Spleen (tissue), 11 donors: ENCODE measurements at regions not wholly inside any gene's neighbourhood (a gene's known extent, or its start where the extent isn't known, plus 50 kb on each side); places are given as distances from the start of the nearest gene placed in this dataset.
A peak's percentile ranks its signal among the peaks of the same experiment; 100 is the strongest.

Experiments
- DNase-seq: peaks from one replicate; pipeline ENCODE4 v3.0.0-alpha.2; 2020
- H3K27ac ChIP-seq, 8 donors: fragments of 200-600 bp; sonication (generic) in 7 of 8; 1 replicate in 4 of 8; 2 replicates in 4 of 8; pipeline versions ENCODE4 v1.5.0 to v1.8.0; 2016 to 2021; ENCODE audit warnings: inconsistent platforms in 4 of 8, mild to moderate bottlenecking in 4 of 8, moderate library complexity in 1 of 8
- H3K27me3 ChIP-seq, 7 donors: fragments of 200-600 bp; sonication (generic) in 6 of 7; replicated peaks in 1 of 7; 1 replicate in 4 of 7; 2 replicates in 3 of 7; pipeline versions ENCODE4 v1.5.0 to v1.8.0; 2016 to 2021; ENCODE audit warnings: inconsistent platforms in 3 of 7, mild to moderate bottlenecking in 1 of 7
- H3K36me3 ChIP-seq, 6 donors: fragments of 200-600 bp; sonication (generic) in 5 of 6; 1 replicate in 4 of 6; 2 replicates in 2 of 6; pipeline versions ENCODE4 v1.5.0 to v1.8.0; 2016 to 2021; ENCODE audit warnings: inconsistent platforms in 2 of 6
- H3K4me1 ChIP-seq, 6 donors: fragments of 200-600 bp; sonication (generic) in 5 of 6; 1 replicate in 3 of 6; 2 replicates in 3 of 6; pipeline versions ENCODE4 v1.5.0 to v1.8.0; 2016 to 2021; ENCODE audit warnings: inconsistent platforms in 3 of 6
- H3K4me3 ChIP-seq, 8 donors: fragments of 200-600 bp; sonication (generic) in 7 of 8; 1 replicate in 4 of 8; 2 replicates in 4 of 8; pipeline versions ENCODE4 v1.5.0 to v1.8.0; 2016 to 2021; ENCODE audit warnings: inconsistent platforms in 4 of 8, mild to moderate bottlenecking in 4 of 8, moderate library complexity in 2 of 8
- H3K9me3 ChIP-seq, 8 donors: fragments of 200-600 bp; sonication (generic) in 7 of 8; 1 replicate in 4 of 8; 2 replicates in 4 of 8; pipeline versions ENCODE4 v1.5.0 to v1.8.0; 2016 to 2021; ENCODE audit warnings: inconsistent platforms in 4 of 8
- POLR2A ChIP-seq, 3 donors: fragments of 450-650 bp; IDR thresholded peaks; one replicate each; pipeline ENCODE4 v1.5.1; 2017; ENCODE audit warnings: antibody characterized with exemption in 3 of 3, mild to moderate bottlenecking in 1 of 3
- POLR2AphosphoS5 ChIP-seq, 3 donors: sonication (generic); formaldehyde crosslinking; IDR thresholded peaks; one replicate each; pipeline ENCODE4 v1.5.1; 2017; ENCODE audit warnings: antibody characterized with exemption in 3 of 3
- WGBS, 5 donors: extraction: QIAGEN DNeasy Blood & Tissue Kit in 3 of 5; methylation state at CpG; one replicate each; pipeline versions ENCODE4 v1.1.5 to v1.1.7; 2013 to 2018; 5-methylcytosine and 5-hydroxymethylcytosine counted together
- intact Hi-C: fragments of 100-400 bp; cut with DNase I; formaldehyde crosslinking; loops from one replicate; pipeline ENCODE4 v1.15.0; 2023; ENCODE audit warnings: low total_unique reads
- TF ChIP-seq, protein P1 (sequence below), 11 experiments: fragments of 200-600 bp in 7 of 11; fragments of 450-650 bp in 4 of 11; sonication (generic) in 4 of 11; IDR thresholded peaks in 8 of 11; conservative IDR thresholded peaks in 3 of 11; 1 replicate in 7 of 11; 2 replicates in 4 of 11; pipeline versions ENCODE4 v1.4.0 to v1.8.0; 2016 to 2021; ENCODE audit warnings: antibody characterized with exemption in 11 of 11, inconsistent platforms in 4 of 11, mild to moderate bottlenecking in 1 of 11
- donor health status: healthy with polysubstance abuse.
- donor health status: DM: no; HTN: no; CAD: no; lungs with moderate emphysema.
- donor health status: DM: no; HTN: no; CAD: no.
- donor health status: Bipolar disorder and iron deficiency.
- donor health status: healthy.
- donor health status: DM: no; HTN: no; CAD: no.
- donor health status: DM: yes; HTN: yes; CAD: no.

DNA sequence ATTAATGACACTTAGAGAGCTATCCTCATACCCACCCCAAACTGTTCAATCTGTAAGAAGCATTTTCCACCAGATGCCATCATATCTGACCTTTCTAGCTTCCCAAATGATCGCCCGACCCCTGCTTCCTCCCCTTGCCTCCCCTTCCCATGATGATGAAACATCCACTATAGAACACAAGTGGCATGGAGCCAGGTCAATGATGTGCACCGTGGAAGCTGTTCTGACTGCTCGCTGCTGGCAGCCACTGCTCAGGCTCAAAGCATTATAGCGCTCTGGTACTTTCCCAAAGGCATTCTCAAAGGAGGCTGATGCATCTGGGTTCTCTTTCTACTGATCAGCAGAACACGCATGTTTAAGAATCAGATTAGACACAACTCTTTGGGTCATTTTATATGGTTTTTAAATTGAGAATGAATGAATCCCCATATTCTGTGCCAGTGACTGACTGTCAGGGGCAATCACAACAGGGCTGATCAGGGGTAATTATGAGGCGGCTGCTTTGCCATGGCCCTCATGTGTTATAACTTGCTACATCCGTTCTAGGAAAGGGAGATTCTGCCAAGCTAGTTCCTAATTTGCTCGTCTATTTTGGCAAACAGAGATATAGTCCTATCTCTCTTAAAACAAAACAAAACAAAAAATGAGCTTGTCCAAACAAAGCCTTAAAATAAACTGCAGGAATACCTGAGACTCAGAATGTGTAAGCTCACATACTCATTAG, 343.7 kb downstream of the ENC1 start:
- TF ChIP-seq POLR2AphosphoS5 (IDR thresholded peaks at IDR 0.05) (peak in 1 of 3 donors; percentile 10), POLR2A (IDR thresholded peaks at IDR 0.05) (no peak)
- TF ChIP-seq, protein P1, sequence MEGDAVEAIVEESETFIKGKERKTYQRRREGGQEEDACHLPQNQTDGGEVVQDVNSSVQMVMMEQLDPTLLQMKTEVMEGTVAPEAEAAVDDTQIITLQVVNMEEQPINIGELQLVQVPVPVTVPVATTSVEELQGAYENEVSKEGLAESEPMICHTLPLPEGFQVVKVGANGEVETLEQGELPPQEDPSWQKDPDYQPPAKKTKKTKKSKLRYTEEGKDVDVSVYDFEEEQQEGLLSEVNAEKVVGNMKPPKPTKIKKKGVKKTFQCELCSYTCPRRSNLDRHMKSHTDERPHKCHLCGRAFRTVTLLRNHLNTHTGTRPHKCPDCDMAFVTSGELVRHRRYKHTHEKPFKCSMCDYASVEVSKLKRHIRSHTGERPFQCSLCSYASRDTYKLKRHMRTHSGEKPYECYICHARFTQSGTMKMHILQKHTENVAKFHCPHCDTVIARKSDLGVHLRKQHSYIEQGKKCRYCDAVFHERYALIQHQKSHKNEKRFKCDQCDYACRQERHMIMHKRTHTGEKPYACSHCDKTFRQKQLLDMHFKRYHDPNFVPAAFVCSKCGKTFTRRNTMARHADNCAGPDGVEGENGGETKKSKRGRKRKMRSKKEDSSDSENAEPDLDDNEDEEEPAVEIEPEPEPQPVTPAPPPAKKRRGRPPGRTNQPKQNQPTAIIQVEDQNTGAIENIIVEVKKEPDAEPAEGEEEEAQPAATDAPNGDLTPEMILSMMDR (IDR thresholded peaks at IDR 0.05 in 8 of 11, conservative IDR thresholded peaks at IDR 0.05 in 3 of 11): no peak
- Histone ChIP-seq H3K4me1 (peaks cover 0 to 6% (median 2%) of the 10 kb centered on the region in 6 donors), H3K4me3 (no peak overlapping the region), H3K27ac (peak overlapping the region in 2 of 8 donors; percentile 9 to 24), H3K27me3 (no peaks in the 10 kb centered on the region), H3K36me3 (no peaks in the 10 kb centered on the region), H3K9me3 (no peaks in the 10 kb centered on the region)
- WGBS, 5 donors: 52 to 68% (median 57%) methylated on average over 9 of the region's 9 CpGs
- DNase-seq: no peak
- intact Hi-C loops: no loop called here

DNA sequence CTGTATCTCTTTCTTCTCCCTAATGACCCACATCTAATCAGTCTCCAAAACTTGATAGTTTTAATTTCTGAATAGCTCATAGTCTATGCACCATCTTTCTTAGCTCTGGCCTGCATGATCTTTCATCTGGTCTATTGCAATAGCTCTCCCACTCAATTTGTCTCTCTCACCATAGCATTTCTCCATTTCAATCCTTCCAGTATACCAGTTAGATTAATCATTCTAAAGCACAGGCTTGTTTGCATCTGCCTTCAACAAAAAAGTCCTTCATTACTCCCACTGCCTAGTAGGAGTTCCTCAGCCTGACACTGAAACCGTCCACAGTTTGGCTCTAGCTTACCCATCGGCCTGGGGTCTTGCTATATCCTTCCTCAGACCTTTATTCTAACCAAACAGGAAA, 344.9 kb downstream of the ENC1 start:
- Histone ChIP-seq H3K27me3 (no peaks in the 10 kb centered on the region), H3K9me3 (no peaks in the 10 kb centered on the region), H3K36me3 (no peaks in the 10 kb centered on the region), H3K4me3 (no peak overlapping the region), H3K27ac (no peak overlapping the region), H3K4me1 (peaks cover 0 to 6% (median 2%) of the 10 kb centered on the region in 6 donors)
- no peak for DNase-seq
- intact Hi-C loops: no loop called here
- TF ChIP-seq, protein P1 (IDR thresholded peaks at IDR 0.05 in 8 of 11, conservative IDR thresholded peaks at IDR 0.05 in 3 of 11): no peak
- TF ChIP-seq POLR2AphosphoS5 (IDR thresholded peaks at IDR 0.05) (no peak), POLR2A (IDR thresholded peaks at IDR 0.05) (no peak)
- 67 to 88% (median 77%) methylated on average over 2 of the region's 2 CpGs for WGBS, 5 donors

DNA sequence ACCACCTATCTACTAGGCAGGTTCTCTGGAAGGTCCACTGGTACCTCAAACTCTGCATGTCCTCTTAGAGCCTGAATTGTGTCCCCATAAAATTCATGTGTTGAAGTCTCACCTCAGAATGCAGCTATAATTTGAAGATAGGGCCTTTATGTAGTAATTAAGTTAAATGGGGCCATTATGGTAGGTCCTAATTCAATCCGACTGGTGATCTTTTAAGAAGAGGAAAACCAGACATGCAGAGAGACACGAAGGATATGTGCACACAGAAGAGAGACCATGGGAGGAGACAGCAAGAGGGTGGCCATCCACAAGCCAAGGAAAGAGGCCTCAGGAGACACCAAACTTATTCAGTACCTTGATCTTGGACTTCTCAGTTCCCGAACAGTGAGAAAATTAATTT, 345.4 kb downstream of the ENC1 start:
- no peak overlapping the region for H3K27ac ChIP-seq
- H3K4me3 ChIP-seq: no peak overlapping the region
- intact Hi-C loops: no loop called here
- H3K9me3 ChIP-seq: no peaks in the 10 kb centered on the region
- no peaks in the 10 kb centered on the region for H3K27me3 ChIP-seq
- H3K4me1 ChIP-seq: peaks cover 0 to 6% (median 2%) of the 10 kb centered on the region in 6 donors
- no peak for TF ChIP-seq POLR2A (IDR thresholded peaks at IDR 0.05)
- TF ChIP-seq, protein P1 (IDR thresholded peaks at IDR 0.05 in 8 of 11, conservative IDR thresholded peaks at IDR 0.05 in 3 of 11): no peak
- no peak for TF ChIP-seq POLR2AphosphoS5 (IDR thresholded peaks at IDR 0.05)
- no peak for DNase-seq
- H3K36me3 ChIP-seq: no peaks in the 10 kb centered on the region
- WGBS, 5 donors: 85 to 95% (median 90%) methylated on average over 3 of the region's 3 CpGs

DNA sequence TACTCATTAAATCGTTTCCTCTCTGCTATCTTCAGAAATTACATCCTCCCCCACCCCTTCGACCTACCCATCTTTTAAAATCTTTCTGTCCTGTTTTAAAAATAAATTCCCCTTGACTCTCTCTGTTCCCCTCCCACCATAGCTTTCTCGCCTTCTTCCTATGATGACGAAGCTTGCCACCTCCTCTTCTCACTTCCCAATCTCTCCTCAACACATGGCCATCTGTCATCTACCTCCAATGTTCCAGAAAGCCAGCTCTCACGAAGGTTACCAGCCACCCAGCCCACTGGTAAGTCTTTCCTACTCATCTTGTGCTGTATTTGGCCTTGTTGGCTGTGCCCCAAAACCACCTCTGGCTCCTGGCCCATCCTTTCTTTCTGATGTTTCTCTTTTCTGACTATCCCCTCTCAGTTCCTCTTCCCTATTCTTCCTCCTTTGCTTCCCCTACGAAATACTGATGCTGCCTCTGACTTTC, 346.3 kb downstream of the ENC1 start:
- 20 to 40% (median 22%) methylated on average over 6 of the region's 6 CpGs for WGBS, 5 donors
- Histone ChIP-seq H3K27ac (no peak overlapping the region), H3K27me3 (no peaks in the 10 kb centered on the region), H3K36me3 (no peaks in the 10 kb centered on the region), H3K9me3 (no peaks in the 10 kb centered on the region), H3K4me3 (no peak overlapping the region), H3K4me1 (peaks cover 0 to 6% (median 2%) of the 10 kb centered on the region in 6 donors)
- DNase-seq: no peak
- TF ChIP-seq POLR2AphosphoS5 (IDR thresholded peaks at IDR 0.05): no peak
- TF ChIP-seq POLR2A (IDR thresholded peaks at IDR 0.05): no peak
- TF ChIP-seq, protein P1 (IDR thresholded peaks at IDR 0.05 in 8 of 11, conservative IDR thresholded peaks at IDR 0.05 in 3 of 11): no peak
- intact Hi-C loops: no loop called here
